HG02943 (cell line): ENCODE measurements at regions not wholly inside any gene's neighbourhood (a gene's known extent, or its start where the extent isn't known, plus 50 kb on each side); places are given as distances from the start of the nearest gene placed in this dataset.

ENCODE experiments used
- ATAC-seq: cut with Tn5 transposase; IDR thresholded peaks from one replicate; pipeline ENCODE4 v1.9.1; 2021; ENCODE audit warnings: mild to moderate bottlenecking, low read depth, moderate library complexity; ENCODE audit not compliant: unreplicated experiment

GRCh38 chr7:113998934-113999333 lies 80.1 kb upstream of the PPP1R3A start:
- ATAC-seq: no peak

GRCh38 chr7:113996405-113996804 lies 77.6 kb upstream of the PPP1R3A start:
- ATAC-seq: no peak

- ATAC-seq: no peak
Measured at GRCh38 chr7:113986216-113986615, 67.4 kb upstream of the PPP1R3A start.

- ATAC-seq: no peak
Measured at GRCh38 chr7:113976508-113976907, 57.7 kb upstream of the PPP1R3A start.

GRCh38 chr7:113968713-113969112 lies 49.9 kb upstream of the PPP1R3A start:
- no peak for ATAC-seq
